AG09319 (cell line): ENCODE measurements at regions not wholly inside any gene's neighbourhood (a gene's known extent, or its start where the extent isn't known, plus 50 kb on each side); places are given as distances from the start of the nearest gene placed in this dataset.

Experiments used
- DNase-seq: peaks from one replicate; pipeline ENCODE4 v3.0.0-alpha.2; 2010; ENCODE audit warnings: low read depth; ENCODE audit errors: extremely low read depth
- CTCF ChIP-seq: IDR thresholded peaks from 2 replicates; pipeline ENCODE4 v1.5.1; 2011; ENCODE audit warnings: low read depth, mild to moderate bottlenecking, inconsistent platforms, low read length, moderate library complexity

GRCh38 chr10:29947701-29948060, 111.7 kb downstream of the JCAD start:
- TF ChIP-seq CTCF = no peak; the same call in 1 of the 2 replicates
- DNase-seq = no peak

- TF ChIP-seq CTCF = no peak
- peak; percentile 52 for DNase-seq
Measured at GRCh38 chr10:29946953-29947700, 112.3 kb downstream of the JCAD start.

GRCh38 chr10:29946614-29946952, 112.8 kb downstream of the JCAD start:
- TF ChIP-seq CTCF = no peak
- DNase-seq = no peak

- no peak for DNase-seq
- TF ChIP-seq CTCF = no peak
Measured at GRCh38 chr10:29941476-29941875, 117.9 kb downstream of the JCAD start.

GRCh38 chr10:29932991-29933390, 126.4 kb downstream of the JCAD start:
- DNase-seq = no peak

GRCh38 chr10:29931833-29932232, 127.6 kb downstream of the JCAD start:
- no peak for TF ChIP-seq CTCF
- no peak for DNase-seq

More at GRCh38 chr10:29932991-29933390, 126.4 kb downstream of the JCAD start:
- TF ChIP-seq CTCF = no peak

GRCh38 chr10:29929006-29929405, 130.4 kb downstream of the JCAD start:
- DNase-seq = no peak
- no peak for TF ChIP-seq CTCF
